ENCODE measurements at regions not wholly inside any gene's neighbourhood (a gene's known extent, or its start where the extent isn't known, plus 50 kb on each side); places are given as distances from the start of the nearest gene placed in this dataset.

GRCh38 chr2:215598376-215598975, 162.6 kb upstream of the FN1 start:
- DNase-seq (ENCODE audit: low spot score), result no peak

DNA sequence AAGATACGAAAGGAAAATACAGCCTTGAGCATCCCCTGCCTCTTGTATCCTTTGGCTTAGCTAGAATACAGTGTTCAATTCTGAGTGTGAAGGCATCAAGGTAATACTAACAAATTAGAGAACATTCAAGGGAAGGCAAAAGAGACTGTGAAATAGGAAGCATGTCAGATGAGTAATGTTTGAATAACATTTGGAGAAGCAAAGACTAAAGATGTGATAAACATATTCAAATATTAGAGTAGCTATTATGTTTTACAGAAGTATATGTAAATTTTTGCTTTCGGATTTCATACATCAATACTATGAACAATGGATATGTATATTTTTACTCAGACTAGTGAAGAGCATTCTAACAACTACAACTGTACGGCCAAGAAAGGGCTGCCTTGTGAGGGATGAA, 161.7 kb upstream of the FN1 start:
- DNase-seq (ENCODE audit: low spot score), result no peak

DNA sequence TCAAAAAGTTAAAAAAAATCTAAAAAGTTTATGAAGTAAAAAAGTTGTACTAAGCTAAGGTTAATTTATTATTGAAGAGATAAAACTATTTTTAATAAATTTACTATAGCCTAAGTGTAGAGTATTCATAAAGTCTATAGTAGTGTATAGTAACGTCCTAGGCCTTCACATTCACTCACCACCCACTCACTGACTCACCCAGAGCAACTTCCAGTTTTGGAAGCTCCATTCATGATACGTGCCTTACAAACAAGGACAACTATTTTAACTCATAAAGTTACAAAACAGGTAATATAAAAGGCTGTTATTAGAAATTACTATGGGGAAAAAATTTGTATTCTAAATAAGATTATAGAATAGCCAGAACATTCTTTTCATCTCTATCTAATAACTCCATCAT, 158.9 kb upstream of the FN1 start:
- no peak for DNase-seq (ENCODE audit: low spot score)

DNA sequence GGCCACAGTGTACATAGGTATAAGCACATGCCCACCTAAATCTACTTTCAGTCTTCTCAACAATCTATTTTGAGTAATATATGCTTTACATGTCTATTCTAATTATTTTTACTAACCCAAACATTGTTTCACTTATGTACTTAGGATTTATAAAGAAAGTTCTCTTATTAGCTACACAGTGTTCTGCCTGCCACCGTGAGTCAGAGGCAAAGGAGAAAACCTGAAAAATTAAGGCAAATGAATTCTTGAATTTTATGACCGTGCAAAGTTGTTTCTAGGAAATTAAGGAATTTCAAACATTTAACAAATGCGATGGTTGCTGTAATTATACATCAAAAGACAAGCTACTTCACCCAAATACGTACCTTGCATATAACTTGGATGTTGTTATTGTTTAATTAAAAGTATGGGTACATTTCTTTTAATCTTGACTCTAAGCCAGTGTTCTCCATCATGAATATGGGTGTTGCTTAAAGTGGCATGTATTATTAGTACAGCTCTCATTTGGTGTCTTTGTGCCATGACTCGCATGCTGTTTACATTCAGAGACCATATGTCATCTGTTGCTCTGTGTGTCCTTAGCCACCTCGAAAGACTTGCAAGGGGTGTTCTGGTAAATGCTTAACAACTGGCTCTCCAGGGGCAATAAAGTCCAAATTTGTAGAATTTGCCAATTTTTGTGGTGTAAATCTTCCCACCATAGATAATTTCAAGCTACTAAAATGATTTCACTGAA, 154.3 kb upstream of the FN1 start:
- DNase-seq (ENCODE audit: low spot score), result no peak

- no peak for DNase-seq (ENCODE audit: low spot score)
Observed at GRCh38 chr2:215583881-215584280, 148.0 kb upstream of the FN1 start.

DNA sequence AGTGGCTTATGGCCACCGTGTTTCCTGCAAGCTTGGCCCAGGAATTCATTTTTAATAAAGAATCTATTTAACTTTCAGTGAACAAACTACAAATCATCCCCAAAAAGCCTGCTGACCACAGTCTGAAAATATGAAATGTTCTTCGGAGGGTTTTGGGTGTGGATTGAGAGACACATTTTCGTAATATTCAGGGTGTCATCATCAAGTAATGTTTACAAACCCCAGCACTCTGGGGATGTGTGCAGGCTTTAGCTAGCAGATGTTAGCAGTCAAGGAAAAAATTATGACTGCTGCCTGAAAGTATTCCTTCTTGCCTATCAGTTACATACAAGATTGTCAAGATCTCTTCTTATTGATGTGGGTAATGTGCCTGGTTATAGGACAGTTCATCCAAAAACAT, 143.9 kb upstream of the FN1 start:
- peak; percentile 52 for DNase-seq (ENCODE audit: low spot score)

DNA sequence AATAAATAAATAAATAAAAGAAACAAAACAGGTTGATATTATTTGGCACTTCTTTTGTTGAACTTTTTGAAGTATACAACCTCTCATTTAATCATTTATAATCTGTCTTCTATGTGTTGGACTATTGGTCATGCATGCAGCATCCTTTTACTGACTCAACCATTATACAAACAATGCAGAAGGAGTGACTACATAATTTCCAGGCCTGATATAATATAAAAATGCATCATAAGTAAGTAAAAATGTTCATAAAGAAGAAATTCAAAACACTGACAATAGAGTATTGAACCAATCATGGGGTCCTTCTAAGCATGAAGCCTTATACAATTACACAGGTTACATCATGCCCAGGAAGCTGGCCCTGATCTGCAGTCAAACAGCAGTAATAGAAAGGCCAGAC, 141.5 kb upstream of the FN1 start:
- DNase-seq (ENCODE audit: low spot score), result no peak

GRCh38 chr2:215576572-215576971, 140.7 kb upstream of the FN1 start:
- DNase-seq (ENCODE audit: low spot score), result no peak

GRCh38 chr2:215573496-215573895, 137.6 kb upstream of the FN1 start:
- no peak for DNase-seq (ENCODE audit: low spot score)

- no peak for DNase-seq (ENCODE audit: low spot score)
Observed at GRCh38 chr2:215572341-215572848, 136.5 kb upstream of the FN1 start.

DNA sequence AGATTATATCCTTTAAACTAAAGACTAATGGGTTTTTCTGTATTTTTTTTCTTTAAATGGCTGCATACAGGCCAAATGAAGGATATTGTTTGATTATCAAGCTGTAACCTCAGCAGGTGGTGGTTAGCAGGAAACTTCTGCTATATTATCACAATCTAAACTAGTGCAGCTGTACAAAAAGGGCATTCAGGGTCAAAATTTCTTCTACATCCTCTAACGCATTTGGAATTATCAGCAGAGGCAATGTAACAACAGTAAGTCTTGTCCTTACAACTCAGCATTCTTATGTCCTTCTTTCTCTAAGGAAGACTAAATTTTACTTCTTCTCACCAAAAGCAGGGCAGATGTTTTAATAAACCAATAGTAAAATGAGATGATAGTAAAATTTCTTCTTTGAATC, 135.8 kb upstream of the FN1 start:
- DNase-seq (ENCODE audit: low spot score), result no peak

DNA sequence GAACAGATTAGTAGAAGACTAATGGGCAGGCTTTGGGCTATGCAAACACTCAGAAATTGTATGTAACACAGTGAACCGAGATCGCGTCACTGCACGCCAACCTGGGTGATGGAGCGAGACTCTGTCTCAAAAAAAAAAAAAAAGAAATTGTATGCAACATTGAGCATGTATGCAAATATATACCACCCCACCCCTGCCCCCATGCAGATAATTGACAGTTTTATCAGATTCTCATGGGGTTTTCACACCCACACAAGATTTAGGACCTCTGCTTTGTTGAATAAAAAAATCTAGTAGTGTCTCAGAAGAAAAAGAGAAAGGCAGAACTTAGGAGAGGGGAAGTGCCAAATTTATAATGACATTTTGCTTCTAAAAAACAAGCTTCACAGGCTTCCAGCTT, 131.6 kb upstream of the FN1 start:
- DNase-seq (ENCODE audit: low spot score), result no peak

DNA sequence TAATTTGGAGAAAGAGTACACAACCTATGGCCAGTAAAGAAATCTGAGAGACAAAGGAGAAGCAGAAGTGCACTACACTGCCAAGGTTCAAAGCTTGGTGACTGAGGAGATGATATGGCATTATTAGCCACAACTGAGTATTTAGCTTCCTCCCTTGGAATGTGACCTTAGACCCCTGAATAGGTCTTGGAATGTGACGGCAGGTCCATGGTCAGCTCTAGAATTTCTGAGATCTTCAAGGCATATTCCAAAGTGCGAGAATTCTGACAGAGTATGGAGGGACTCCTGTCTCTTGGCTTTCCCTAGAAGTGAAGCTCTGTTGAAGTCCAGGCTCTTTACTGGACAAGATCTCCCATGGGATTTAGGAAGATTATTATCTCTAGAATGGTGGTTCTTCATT, 130.0 kb upstream of the FN1 start:
- DNase-seq (ENCODE audit: low spot score), result peak; percentile 5

GRCh38 chr2:215557701-215558100, 121.8 kb upstream of the FN1 start:
- DNase-seq (ENCODE audit: low spot score), result no peak

- no peak for DNase-seq (ENCODE audit: low spot score)
Observed at GRCh38 chr2:215556979-215557378, 121.1 kb upstream of the FN1 start.

DNA sequence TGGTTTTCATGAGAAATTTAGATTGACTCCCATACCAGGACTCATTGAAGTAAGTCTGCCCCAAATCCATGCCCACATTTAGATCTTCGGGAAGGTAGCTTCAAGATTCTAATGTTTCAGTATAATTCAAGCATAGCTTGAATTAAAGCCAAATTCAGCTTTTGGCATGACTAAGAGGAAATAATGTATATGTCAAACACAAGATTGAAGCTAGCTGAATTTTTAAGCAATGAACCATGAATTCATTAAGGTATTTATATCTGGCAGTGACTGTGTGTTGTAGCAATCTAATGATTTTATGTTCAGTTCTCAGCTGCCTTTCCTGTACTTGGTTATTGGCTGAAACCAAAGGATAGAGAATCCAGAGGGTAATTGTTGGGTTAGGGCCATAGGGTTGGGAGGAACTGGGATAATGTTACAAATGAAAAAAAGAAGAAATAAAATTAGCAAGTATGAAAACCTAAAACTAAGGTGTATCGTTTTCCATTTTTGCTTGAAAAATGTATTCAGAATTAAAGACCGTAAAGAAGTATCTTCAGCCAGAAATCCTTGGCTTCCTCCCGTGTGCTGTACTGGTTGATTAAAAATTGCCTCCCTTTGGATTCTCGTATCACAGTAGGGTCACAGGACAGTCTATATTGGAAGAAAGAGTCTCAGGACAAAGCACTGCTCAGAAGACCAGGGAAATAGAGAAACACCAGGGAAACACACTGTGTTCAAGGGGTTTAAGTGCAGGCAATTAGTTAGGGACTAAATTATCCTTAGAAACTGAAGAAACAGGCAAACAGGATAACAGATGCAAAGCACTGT, 119.0 kb upstream of the FN1 start:
- no peak for DNase-seq (ENCODE audit: low spot score)

- DNase-seq (ENCODE audit: low spot score), result no peak
Observed at GRCh38 chr2:215553946-215554345, 118.1 kb upstream of the FN1 start.

DNA sequence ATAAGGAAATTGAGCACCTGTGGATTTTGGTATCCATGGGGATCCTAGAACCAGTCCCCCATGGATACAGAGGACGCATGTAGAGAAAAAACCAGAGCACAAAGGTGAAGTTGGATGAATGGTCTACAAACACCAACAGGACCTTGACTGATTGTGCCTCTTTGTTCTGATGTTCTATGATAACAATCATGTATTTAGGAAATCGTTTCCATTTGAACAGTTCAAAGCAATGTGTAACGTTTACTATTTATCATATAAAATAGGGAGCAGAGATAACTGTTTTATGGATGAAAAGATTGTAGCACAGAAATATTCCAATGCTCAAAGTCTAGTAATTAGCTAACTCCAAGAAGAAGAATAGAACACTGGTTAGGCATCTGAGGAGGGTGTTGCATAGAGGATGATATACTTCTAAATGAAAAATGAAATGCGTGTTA, 116.3 kb upstream of the FN1 start:
- no peak for DNase-seq (ENCODE audit: low spot score)

- DNase-seq (ENCODE audit: low spot score), result no peak
Observed at GRCh38 chr2:215550331-215550730, 114.5 kb upstream of the FN1 start.

DNA sequence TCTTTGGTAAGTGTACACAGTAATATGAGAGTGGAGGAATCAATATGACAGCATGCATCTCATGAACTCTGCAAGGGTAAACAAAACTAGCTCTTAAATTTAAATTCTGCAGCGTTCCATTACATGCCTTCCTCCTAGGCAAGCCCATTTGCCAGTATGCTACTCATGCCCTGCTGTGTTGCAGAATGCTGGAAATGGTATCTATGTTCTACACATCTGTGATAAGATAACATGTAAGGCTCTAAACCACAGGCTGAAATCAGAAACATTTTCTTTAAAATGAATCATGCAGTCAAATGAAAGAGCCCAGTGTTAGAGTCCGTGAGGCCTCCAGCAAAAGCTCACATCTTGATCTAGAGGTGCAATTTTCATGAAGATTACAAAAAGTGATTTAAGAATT, 112.8 kb upstream of the FN1 start:
- no peak for DNase-seq (ENCODE audit: low spot score)

GRCh38 chr2:215542690-215543089, 106.8 kb upstream of the FN1 start:
- DNase-seq (ENCODE audit: low spot score), result no peak

DNA sequence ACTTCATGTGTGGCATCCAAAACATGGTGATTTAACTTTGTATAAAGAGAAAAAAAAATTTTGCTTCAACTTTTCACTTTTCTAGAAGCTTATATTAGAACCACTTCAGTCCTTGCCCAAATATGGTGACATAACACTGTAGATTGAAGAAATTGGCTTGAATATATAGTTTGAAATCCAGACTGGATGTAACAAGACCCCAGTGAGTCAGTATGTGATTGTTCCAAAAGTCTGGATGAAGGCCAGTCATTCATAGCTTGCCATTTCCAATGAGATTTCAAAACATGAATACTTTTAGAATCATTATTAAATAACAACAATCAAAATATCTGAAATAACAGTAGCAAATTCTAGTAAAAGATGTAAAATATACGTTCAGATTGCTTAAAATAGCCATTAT, 104.8 kb upstream of the FN1 start:
- DNase-seq (ENCODE audit: low spot score), result peak; percentile 52

DNA sequence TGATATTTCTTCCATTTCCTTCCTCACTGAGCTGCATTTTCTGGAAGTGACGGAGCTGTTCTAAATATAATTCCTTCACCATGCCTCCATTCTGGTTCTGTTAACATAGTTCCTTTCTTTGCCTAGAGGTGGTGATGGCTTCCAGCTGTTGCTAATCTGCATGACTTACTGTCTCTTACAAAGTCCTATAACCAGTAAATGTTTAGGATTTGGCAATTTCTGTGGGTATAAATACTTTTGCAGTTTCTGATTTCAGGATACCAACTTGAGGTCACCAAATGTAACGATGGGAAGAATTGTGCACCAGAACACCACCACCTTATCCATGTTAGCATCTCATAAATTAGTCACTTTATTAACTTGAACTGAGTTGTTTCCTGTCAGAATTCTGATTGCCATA, 101.7 kb upstream of the FN1 start:
- peak; percentile 43 for DNase-seq (ENCODE audit: low spot score)
